ENCODE measurements at regions not wholly inside any gene's neighbourhood (a gene's known extent, or its start where the extent isn't known, plus 50 kb on each side); places are given as distances from the start of the nearest gene placed in this dataset.

- TF ChIP-seq CTCF (IDR thresholded peaks at IDR 0.05) = no peak
- no peak for TF ChIP-seq POLR2A (IDR thresholded peaks at IDR 0.05)
Measured at GRCh38 chr7:114073701-114074100, 154.9 kb upstream of the PPP1R3A start.

Data from adrenal gland (tissue), 5 donors.